ENCODE measurements at regions not wholly inside any gene's neighbourhood (a gene's known extent, or its start where the extent isn't known, plus 50 kb on each side); places are given as distances from the start of the nearest gene placed in this dataset.

GRCh38 chr3:24953060-24953771 is 458.6 kb upstream of the THRB start:
- TF ChIP-seq, protein P1, sequence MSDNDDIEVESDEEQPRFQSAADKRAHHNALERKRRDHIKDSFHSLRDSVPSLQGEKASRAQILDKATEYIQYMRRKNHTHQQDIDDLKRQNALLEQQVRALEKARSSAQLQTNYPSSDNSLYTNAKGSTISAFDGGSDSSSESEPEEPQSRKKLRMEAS (IDR thresholded peaks at IDR 0.05; ENCODE audit: low read depth, low read length), result no peak
- TF ChIP-seq MYC (IDR thresholded peaks at IDR 0.05; ENCODE audit: low read depth, low read length), result no peak
- TF ChIP-seq, protein P2, sequence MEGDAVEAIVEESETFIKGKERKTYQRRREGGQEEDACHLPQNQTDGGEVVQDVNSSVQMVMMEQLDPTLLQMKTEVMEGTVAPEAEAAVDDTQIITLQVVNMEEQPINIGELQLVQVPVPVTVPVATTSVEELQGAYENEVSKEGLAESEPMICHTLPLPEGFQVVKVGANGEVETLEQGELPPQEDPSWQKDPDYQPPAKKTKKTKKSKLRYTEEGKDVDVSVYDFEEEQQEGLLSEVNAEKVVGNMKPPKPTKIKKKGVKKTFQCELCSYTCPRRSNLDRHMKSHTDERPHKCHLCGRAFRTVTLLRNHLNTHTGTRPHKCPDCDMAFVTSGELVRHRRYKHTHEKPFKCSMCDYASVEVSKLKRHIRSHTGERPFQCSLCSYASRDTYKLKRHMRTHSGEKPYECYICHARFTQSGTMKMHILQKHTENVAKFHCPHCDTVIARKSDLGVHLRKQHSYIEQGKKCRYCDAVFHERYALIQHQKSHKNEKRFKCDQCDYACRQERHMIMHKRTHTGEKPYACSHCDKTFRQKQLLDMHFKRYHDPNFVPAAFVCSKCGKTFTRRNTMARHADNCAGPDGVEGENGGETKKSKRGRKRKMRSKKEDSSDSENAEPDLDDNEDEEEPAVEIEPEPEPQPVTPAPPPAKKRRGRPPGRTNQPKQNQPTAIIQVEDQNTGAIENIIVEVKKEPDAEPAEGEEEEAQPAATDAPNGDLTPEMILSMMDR (IDR thresholded peaks at IDR 0.05; ENCODE audit: low read depth, low read length), result no peak

All from NB4 (cell line).